GM12878 (cell line): ENCODE measurements at regions not wholly inside any gene's neighbourhood (a gene's known extent, or its start where the extent isn't known, plus 50 kb on each side); places are given as distances from the start of the nearest gene placed in this dataset.

Experiments used
- ASH2L ChIP-seq: fragments of 300-600, 200-600 bp; sonication (generic); IDR thresholded peaks from 2 replicates; pipeline ENCODE4 v1.6.1; 2017; ENCODE audit warnings: low read depth, mild to moderate bottlenecking, borderline replicate concordance
- CEBPB ChIP-seq, 2 experiments: fragments of 150-350 bp in 1 of 2; IDR thresholded peaks; 2 replicates each; pipeline ENCODE4 v1.6.1; 2012 to 2014; ENCODE audit warnings: low read depth in 2 of 2, low read length in 2 of 2, borderline replicate concordance in 1 of 2, inconsistent platforms in 1 of 2
- CHD2 ChIP-seq: IDR thresholded peaks from 2 replicates; pipeline ENCODE4 v1.6.1; 2011; ENCODE audit warnings: low read depth, low read length, improper control_type of control experiment, borderline replicate concordance
- JUND ChIP-seq: IDR thresholded peaks from 2 replicates; pipeline ENCODE4 v1.6.1; 2012; ENCODE audit warnings: low read depth, mild to moderate bottlenecking, low read length, improper control_type of control experiment, moderate library complexity
- MYB ChIP-seq: fragments of 150-350 bp; IDR thresholded peaks from 2 replicates; pipeline ENCODE4 v1.6.1; 2014; ENCODE audit warnings: mild to moderate bottlenecking, low read depth, low read length, borderline replicate concordance
- REST ChIP-seq: IDR thresholded peaks from 2 replicates; pipeline ENCODE4 v1.6.1; 2012; ENCODE audit warnings: mild to moderate bottlenecking, low read depth, low read length
- TCF12 ChIP-seq: IDR thresholded peaks from 2 replicates; pipeline ENCODE4 v1.6.1; 2011; ENCODE audit warnings: low read depth, mild to moderate bottlenecking, low read length
- ZNF687 ChIP-seq: fragments of 450-650 bp; IDR thresholded peaks from 2 replicates; pipeline ENCODE4 v1.6.1; 2017; ENCODE audit warnings: mild to moderate bottlenecking, moderate library complexity
- TF ChIP-seq, protein P1 (sequence below), 3 experiments: IDR thresholded peaks in 2 of 3; conservative IDR thresholded peaks in 1 of 3; 2 replicates each; pipeline ENCODE4 v1.5.1; 2011; ENCODE audit warnings: low read depth in 3 of 3, low read length in 3 of 3, mild to moderate bottlenecking in 3 of 3, control low read depth in 2 of 3, moderate library complexity in 2 of 3, inconsistent platforms in 1 of 3, mixed read lengths in 1 of 3; ENCODE audit not compliant: control insufficient read depth in 2 of 3, insufficient read depth in 1 of 3; ENCODE audit errors: extremely low read depth in 1 of 3

DNA sequence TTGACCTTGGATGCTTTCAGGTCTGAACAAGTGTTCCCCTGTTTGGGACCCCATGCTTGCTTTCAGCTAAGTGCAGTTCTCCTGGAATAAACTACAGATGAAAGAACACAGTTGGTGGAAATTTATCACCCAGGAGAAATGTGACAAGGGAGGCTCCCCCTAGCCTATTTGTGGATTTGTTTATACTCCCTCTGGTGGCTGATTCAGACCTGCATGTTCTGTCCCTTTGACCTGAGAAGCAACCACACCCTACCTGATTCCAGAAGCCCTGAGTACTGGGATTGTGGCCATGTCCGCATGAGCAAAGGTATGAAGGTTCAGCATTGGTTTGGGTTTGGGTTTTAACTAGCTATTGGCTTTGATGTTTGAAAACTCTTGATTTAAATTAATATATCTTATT lies 440.9 kb downstream of the MID1IP1 start:
- TF ChIP-seq CEBPB (IDR thresholded peaks at IDR 0.05; ENCODE audit: borderline replicate concordance in 1 of 2, low read depth in 2 of 2, low read length in 2 of 2), result no peak
- no peak for TF ChIP-seq JUND
- TF ChIP-seq, protein P1, sequence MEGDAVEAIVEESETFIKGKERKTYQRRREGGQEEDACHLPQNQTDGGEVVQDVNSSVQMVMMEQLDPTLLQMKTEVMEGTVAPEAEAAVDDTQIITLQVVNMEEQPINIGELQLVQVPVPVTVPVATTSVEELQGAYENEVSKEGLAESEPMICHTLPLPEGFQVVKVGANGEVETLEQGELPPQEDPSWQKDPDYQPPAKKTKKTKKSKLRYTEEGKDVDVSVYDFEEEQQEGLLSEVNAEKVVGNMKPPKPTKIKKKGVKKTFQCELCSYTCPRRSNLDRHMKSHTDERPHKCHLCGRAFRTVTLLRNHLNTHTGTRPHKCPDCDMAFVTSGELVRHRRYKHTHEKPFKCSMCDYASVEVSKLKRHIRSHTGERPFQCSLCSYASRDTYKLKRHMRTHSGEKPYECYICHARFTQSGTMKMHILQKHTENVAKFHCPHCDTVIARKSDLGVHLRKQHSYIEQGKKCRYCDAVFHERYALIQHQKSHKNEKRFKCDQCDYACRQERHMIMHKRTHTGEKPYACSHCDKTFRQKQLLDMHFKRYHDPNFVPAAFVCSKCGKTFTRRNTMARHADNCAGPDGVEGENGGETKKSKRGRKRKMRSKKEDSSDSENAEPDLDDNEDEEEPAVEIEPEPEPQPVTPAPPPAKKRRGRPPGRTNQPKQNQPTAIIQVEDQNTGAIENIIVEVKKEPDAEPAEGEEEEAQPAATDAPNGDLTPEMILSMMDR (IDR thresholded peaks at IDR 0.05 in 2 of 3, conservative IDR thresholded peaks at IDR 0.05 in 1 of 3; ENCODE audit: control insufficient read depth in 2 of 3, extremely low read depth in 1 of 3, insufficient read depth in 1 of 3, low read depth in 3 of 3, low read length in 3 of 3), result peak; percentile 51 to 55 (median 54)
- no peak for TF ChIP-seq MYB
- TF ChIP-seq ZNF687, result no peak
- no peak for TF ChIP-seq TCF12
- TF ChIP-seq ASH2L, result no peak
- no peak for TF ChIP-seq REST
- TF ChIP-seq CHD2, result no peak
